ENCODE measurements at regions not wholly inside any gene's neighbourhood (a gene's known extent, or its start where the extent isn't known, plus 50 kb on each side); places are given as distances from the start of the nearest gene placed in this dataset.

DNA sequence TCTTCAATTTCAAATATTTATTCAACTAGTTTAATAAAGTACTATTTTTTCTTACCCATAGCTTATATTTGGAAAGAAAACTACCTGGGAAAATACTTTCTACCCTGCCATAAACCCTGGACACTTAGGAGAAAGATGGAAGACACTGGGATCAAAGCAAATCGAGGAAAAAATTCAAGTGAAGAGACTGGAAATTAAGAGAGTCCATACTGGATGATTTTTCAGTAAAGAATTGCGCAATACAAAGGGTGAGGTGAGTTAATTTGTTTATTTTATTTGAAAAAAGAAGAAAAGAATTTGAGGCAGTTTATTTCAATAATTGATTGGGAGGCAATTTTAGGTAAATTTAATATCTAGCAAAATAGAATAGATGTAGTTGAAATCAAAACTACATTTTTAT is 331.8 kb upstream of the ITGA1 start:
- Histone ChIP-seq H3F3A (ENCODE audit: low read depth) (no peaks in the 10 kb centered on the region), H3K4me2 (ENCODE audit: low read depth, low read length, poor library complexity, severe bottlenecking) (no peak overlapping the region), H3K36me3 (ENCODE audit: insufficient read depth, low read length) (no peaks in the 10 kb centered on the region), H3K4me3 (ENCODE audit: low read length, poor library complexity, severe bottlenecking) (no peak overlapping the region), H3K9me3 (ENCODE audit: insufficient read depth, low read depth, low read length) (no peaks in the 10 kb centered on the region), H2AFZ (ENCODE audit: low read length) (no peak overlapping the region), H3K9ac (ENCODE audit: low read depth, low read length, poor library complexity, severe bottlenecking) (no peak overlapping the region), H3K79me2 (ENCODE audit: insufficient read depth, low read length) (no peaks in the 10 kb centered on the region), H4K20me1 (ENCODE audit: insufficient read depth, low read length, poor library complexity, severe bottlenecking) (no peaks in the 10 kb centered on the region), H3K4me1 (ENCODE audit: insufficient read depth, low read length, poor library complexity, severe bottlenecking) (no peaks in the 10 kb centered on the region), H3K27me3 (ENCODE audit: insufficient read depth, low read length, poor library complexity, severe bottlenecking) (no peaks in the 10 kb centered on the region), H3K9me2 (replicated peaks; ENCODE audit: low read depth, low read length) (no peaks in the 10 kb centered on the region)
- TF ChIP-seq EZH2phosphoT487 (IDR thresholded peaks at IDR 0.05; ENCODE audit: borderline replicate concordance), result no peak
- TF ChIP-seq, protein P1, sequence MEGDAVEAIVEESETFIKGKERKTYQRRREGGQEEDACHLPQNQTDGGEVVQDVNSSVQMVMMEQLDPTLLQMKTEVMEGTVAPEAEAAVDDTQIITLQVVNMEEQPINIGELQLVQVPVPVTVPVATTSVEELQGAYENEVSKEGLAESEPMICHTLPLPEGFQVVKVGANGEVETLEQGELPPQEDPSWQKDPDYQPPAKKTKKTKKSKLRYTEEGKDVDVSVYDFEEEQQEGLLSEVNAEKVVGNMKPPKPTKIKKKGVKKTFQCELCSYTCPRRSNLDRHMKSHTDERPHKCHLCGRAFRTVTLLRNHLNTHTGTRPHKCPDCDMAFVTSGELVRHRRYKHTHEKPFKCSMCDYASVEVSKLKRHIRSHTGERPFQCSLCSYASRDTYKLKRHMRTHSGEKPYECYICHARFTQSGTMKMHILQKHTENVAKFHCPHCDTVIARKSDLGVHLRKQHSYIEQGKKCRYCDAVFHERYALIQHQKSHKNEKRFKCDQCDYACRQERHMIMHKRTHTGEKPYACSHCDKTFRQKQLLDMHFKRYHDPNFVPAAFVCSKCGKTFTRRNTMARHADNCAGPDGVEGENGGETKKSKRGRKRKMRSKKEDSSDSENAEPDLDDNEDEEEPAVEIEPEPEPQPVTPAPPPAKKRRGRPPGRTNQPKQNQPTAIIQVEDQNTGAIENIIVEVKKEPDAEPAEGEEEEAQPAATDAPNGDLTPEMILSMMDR (conservative IDR thresholded peaks at IDR 0.05; ENCODE audit: low read length), result no peak

DNA sequence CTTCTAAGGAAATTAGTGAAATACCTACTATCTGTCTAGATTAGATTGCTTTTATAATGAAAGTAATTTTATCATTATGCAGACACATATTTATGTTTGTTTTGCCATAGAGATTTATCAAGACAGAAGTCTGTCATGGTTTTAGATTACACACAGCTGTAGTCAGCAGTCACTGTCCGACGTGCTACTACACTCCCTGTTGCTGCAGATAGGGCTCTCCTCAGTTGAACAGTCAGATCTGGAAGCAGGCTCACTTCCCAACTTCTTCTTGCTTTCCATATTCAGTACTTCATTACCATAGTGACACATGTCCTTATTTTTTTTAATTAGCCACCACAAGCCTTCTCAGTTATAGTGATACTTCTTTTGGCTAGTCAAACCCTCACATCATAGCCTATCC is 329.9 kb upstream of the ITGA1 start:
- TF ChIP-seq, protein P1 (conservative IDR thresholded peaks at IDR 0.05; ENCODE audit: low read length), result no peak
- TF ChIP-seq EZH2phosphoT487 (IDR thresholded peaks at IDR 0.05; ENCODE audit: borderline replicate concordance), result no peak
- no peaks in the 10 kb centered on the region for H3K9me2 ChIP-seq (replicated peaks; ENCODE audit: low read depth, low read length)
- no peak overlapping the region for H3K4me3 ChIP-seq (ENCODE audit: low read length, poor library complexity, severe bottlenecking)
- no peaks in the 10 kb centered on the region for H3K27me3 ChIP-seq (ENCODE audit: insufficient read depth, low read length, poor library complexity, severe bottlenecking)
- no peak overlapping the region for H3K4me2 ChIP-seq (ENCODE audit: low read depth, low read length, poor library complexity, severe bottlenecking)
- no peaks in the 10 kb centered on the region for H3K79me2 ChIP-seq (ENCODE audit: insufficient read depth, low read length)
- no peaks in the 10 kb centered on the region for H3F3A ChIP-seq (ENCODE audit: low read depth)
- no peak overlapping the region for H2AFZ ChIP-seq (ENCODE audit: low read length)
- H3K36me3 ChIP-seq (ENCODE audit: insufficient read depth, low read length), result no peaks in the 10 kb centered on the region
- no peak overlapping the region for H3K9ac ChIP-seq (ENCODE audit: low read depth, low read length, poor library complexity, severe bottlenecking)
- H3K4me1 ChIP-seq (ENCODE audit: insufficient read depth, low read length, poor library complexity, severe bottlenecking), result no peaks in the 10 kb centered on the region
- no peaks in the 10 kb centered on the region for H3K9me3 ChIP-seq (ENCODE audit: insufficient read depth, low read depth, low read length)
- no peaks in the 10 kb centered on the region for H4K20me1 ChIP-seq (ENCODE audit: insufficient read depth, low read length, poor library complexity, severe bottlenecking)

- TF ChIP-seq, protein P1 (conservative IDR thresholded peaks at IDR 0.05; ENCODE audit: low read length), result no peak
- TF ChIP-seq EZH2phosphoT487 (IDR thresholded peaks at IDR 0.05; ENCODE audit: borderline replicate concordance), result no peak
- Histone ChIP-seq H3K27me3 (ENCODE audit: insufficient read depth, low read length, poor library complexity, severe bottlenecking) (no peaks in the 10 kb centered on the region), H3K79me2 (ENCODE audit: insufficient read depth, low read length) (no peaks in the 10 kb centered on the region), H2AFZ (ENCODE audit: low read length) (no peak overlapping the region), H3K4me3 (ENCODE audit: low read length, poor library complexity, severe bottlenecking) (no peak overlapping the region), H3K4me2 (ENCODE audit: low read depth, low read length, poor library complexity, severe bottlenecking) (no peak overlapping the region), H3K4me1 (ENCODE audit: insufficient read depth, low read length, poor library complexity, severe bottlenecking) (no peaks in the 10 kb centered on the region), H3K9me3 (ENCODE audit: insufficient read depth, low read depth, low read length) (no peaks in the 10 kb centered on the region), H3F3A (ENCODE audit: low read depth) (no peaks in the 10 kb centered on the region), H3K9ac (ENCODE audit: low read depth, low read length, poor library complexity, severe bottlenecking) (no peak overlapping the region), H3K36me3 (ENCODE audit: insufficient read depth, low read length) (no peaks in the 10 kb centered on the region), H4K20me1 (ENCODE audit: insufficient read depth, low read length, poor library complexity, severe bottlenecking) (no peaks in the 10 kb centered on the region), H3K9me2 (replicated peaks; ENCODE audit: low read depth, low read length) (no peaks in the 10 kb centered on the region)
Measured at GRCh38 chr5:52466113-52466512, 321.6 kb upstream of the ITGA1 start.

Measured in Loucy (cell line).